ENCODE measurements at regions not wholly inside any gene's neighbourhood (a gene's known extent, or its start where the extent isn't known, plus 50 kb on each side); places are given as distances from the start of the nearest gene placed in this dataset.
"Not testable (repeated sequence)": the region's sequence is repeated elsewhere in the genome, so short reads cannot be mapped to it uniquely, and the experiment has no call there.

DNA sequence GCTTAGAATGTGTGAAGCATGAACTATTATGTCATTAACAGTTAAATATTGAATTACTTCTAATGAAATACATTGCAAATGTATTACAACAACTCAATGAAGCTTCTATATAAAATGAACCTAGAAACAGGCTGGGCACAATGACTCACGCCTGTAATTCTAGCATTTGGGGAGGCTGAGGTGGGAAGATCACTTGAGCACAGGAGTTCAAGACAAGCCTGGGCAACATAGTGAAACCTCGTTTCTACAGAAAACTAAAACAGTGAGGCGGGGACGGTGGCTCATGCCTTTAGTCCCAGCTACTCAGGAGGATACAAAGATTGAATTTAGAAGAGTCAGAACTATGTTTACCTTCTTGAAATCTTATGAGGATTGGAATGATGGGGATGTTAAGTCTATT lies 505.1 kb downstream of the SLITRK5 start:
- no peak for FAIRE-seq
- DNase-seq (ENCODE audit: low spot score in 2 of 2): no peak

DNA sequence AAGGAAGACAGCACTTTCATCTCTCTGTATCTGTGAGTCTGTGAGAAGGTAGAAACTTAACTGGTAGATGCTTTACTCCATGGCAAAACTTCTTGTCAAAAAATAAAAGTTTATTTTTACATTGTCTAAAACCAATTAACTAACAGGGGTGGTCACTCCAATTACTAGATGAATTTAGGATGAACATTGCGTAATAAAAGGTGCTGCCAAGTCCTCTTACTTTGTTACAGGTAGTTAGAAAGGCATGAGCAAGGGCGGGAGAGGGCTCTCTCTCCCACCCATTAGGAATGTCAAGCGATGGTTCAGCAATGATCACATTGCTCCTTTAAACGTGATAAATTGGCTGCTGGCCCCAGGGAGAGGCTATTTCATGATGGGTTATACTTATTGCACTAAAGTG lies 512.3 kb downstream of the SLITRK5 start:
- FAIRE-seq: no peak

DNA sequence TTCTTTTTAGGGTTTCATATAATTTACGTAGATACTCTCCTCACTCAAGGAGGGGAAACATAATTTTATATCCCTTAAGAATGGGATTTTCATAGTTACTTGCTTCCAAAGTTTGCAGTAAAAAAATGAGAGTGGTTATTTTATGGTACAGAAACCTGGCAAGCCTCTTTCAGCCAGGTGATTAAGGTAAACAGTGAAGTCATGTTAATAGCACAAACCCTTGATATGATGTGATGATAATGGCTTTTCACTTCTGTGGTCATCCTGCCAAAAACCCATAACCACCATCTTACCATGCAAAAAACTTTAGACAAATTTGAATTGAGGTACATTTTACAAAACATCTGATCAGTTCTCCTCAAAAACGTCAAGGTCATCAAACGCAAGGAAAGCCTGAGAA lies 517.8 kb downstream of the SLITRK5 start:
- no peak for FAIRE-seq
- DNase-seq (ENCODE audit: low spot score in 2 of 2): no peak

More for the DNA sequence above, 512.3 kb downstream of the SLITRK5 start:
- no peak for DNase-seq (ENCODE audit: low spot score in 2 of 2)

DNA sequence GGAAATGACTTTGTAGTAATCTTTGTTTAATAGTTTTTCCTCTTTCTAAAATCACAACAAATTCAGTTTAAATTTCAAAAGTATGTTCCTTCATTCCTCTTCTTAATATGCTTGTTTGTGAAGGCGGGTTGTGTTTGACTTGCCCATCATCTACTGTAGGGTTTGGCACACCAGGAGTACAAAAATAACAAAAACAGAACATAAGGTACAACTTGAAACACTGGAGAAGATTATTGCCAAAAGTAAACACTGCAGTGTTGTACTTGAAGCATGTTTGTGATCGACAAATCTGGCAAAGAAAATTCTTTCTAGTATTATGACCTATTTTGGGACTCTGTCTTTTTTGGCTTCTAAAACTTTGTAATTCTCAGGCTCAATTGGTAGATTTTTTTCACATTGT lies 518.6 kb downstream of the SLITRK5 start:
- FAIRE-seq: no peak
- DNase-seq (ENCODE audit: low spot score in 2 of 2): no peak

DNA sequence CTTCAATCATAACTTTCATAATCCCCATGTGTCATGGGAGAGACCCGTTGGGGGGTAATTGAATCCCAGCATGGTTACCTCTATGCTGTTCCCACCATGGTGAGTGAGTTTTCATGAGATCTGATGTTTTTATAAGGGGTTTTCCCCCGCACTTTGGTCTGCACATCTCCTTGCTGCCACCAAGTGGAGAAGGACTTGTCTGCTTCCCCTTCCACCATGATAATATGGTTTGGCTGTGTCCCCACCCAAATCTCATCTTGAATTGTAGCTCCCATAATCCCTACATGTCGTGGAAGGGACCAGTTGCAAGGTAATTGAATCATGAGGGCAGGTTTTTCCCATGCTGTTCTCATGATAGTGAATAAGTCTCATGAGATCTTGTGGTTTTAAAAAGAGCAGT lies 524.9 kb downstream of the SLITRK5 start:
- FAIRE-seq (no peak), DNase-seq (ENCODE audit: low spot score in 2 of 2) (no peak)

DNA sequence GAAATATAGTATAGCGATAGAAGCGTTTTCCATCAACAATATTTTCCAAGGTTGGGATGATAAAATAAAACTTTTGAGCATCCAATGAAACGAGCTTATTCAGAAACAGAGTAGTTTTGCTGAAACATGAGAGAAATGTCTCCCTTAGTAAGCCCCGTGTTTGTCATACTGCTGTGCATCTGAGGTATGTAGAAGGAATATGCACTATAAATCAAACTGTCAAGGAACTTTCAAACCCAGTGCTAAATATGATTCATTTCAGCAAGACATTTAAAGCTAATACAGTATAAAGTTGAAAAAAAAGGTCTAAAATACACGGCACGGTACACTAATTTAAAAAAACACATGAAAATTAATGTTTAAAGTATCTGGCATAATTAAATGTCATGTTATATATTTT lies 546.2 kb downstream of the SLITRK5 start:
- no peak for DNase-seq (ENCODE audit: low spot score in 2 of 2)
- no peak for FAIRE-seq

DNA sequence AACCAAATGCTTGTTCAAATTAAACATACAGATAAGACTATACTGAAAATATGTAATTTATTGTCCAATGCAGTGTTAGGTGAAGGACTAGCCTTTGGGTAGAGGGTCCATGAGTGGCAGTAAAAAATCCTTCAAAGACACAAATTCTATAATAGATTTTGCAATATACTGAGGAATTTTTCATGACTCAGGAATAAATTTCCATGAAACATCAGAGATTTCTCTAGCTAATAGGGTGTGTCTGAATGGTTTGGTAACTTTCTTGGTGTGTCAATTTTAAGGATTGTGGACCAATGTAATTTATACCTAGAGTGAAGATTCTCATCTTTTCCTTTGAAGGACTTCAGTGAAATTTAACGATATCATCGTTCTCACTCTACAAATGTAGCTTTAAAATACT lies 546.7 kb downstream of the SLITRK5 start:
- FAIRE-seq (no peak), DNase-seq (ENCODE audit: low spot score in 2 of 2) (no peak)

DNA sequence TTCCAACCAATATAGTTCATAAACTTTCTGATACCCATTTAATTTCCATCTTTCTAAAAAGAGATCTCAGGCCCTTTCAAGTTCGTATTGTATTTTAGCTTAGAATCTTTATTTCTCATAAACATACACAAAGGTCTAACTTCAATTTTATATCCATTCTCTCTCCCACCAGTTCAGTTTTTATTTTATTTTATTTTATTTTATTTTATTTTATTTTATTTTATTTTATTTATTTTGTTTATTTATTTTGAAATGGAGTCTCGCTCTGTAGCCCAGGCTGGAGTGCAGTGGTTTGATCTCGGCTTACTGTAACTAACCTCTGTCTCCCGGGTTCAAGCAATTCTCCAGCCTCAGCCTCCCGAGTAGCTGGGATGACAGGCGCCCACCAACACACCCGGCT lies 552.8 kb downstream of the SLITRK5 start:
- no peak for FAIRE-seq

DNA sequence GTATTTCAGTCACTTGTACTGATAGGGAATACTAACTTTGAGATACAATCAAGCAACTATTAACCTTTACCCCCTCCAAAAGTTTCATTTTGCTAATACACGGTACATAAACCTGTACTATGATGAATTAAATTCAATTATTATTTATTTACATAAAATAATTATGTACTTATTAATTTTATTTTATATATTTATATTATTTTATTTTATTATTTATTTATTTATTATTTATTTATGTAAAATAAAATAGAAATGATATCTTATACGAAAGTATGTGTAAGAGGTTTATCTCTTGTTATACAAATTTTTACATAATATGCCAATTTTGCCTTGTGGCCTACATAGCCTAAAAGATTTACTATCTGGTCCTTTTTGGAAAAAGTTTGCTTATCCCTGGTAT lies 564.3 kb downstream of the SLITRK5 start:
- FAIRE-seq (peak; percentile 80), DNase-seq (ENCODE audit: low spot score in 2 of 2) (no peak)

More for the DNA sequence above, 552.8 kb downstream of the SLITRK5 start:
- no peak for DNase-seq (ENCODE audit: low spot score in 2 of 2)

DNA sequence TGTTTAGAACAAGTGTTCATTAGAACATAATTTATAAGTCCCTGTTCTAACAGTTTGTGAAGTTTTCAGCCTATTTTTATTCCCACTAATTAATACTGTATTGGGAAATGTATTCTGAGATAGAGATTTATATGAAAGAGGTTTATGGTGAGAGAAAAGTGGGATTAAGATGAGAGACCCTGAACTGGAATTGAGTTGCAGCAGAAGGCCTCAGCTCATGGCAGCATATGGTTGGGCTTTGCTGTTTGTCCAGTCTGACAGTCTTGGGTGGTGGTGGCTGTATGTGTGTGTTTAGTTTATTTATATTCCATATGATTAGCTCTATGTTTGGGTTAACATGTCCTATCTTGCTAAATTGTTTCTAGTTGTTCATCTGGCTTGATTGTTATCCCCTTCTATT lies 575.1 kb downstream of the SLITRK5 start:
- FAIRE-seq: no peak

DNA sequence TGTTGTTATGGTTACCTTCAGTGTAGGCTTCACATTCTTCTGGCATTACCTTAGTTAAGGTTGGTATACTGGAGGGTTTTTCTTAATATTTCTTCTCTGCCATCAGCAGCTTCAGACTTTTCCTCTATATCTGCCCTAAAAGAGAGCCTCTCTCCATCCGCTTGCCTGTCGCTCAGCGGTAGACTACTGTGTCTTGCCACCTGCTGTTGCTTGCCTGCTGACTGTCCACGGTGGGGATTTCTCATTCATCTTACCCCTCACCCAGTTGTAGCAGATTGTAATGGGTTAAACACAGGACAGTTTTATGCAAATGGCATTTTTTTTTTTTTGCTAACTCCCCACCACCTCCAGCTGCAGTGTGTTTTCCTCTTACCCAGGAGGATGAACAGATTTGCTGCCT lies 577.2 kb downstream of the SLITRK5 start:
- FAIRE-seq: no peak
- no peak for DNase-seq (ENCODE audit: low spot score in 2 of 2)

More for the DNA sequence above, 575.1 kb downstream of the SLITRK5 start:
- no peak for DNase-seq (ENCODE audit: low spot score in 2 of 2)

DNA sequence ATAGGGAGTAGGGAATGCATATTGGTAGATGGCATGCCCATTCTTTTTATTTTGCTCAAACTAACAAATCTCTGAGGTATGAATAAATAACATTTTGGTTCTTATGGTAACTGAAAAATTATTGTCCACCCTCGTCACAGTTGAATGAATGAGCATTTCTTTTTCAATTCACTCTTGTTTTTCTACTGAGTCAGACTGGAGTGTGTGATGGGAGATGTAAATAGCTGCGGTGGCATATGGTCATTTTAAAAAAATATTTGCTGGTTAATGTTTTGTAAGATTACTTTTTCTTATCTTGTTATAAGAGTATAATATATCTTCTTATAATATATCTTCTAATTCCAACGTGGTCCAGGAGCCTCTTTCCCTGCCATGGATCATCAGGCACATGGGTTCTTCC lies 586.5 kb downstream of the SLITRK5 start:
- FAIRE-seq (no peak), DNase-seq (ENCODE audit: low spot score in 2 of 2) (no peak)

DNA sequence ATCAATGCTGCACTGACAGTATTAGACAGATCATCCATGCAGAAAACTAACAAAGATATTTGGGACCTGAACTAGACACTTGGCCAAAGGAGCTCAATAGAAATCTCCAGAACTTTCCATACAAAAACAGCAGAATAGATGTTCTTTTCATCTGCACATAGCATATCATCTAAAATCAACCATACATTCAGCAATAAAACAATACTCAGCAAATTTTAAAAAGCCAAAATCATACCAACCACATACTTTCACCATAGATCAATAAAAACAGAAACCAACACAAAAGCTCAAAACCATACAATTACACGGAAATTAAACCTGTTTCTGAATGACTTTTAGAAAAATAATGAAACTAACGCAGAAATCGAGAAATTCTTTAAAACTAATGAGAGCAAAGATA lies 592.6 kb downstream of the SLITRK5 start:
- DNase-seq (ENCODE audit: low spot score in 2 of 2) (no peak), FAIRE-seq (no peak)

DNA sequence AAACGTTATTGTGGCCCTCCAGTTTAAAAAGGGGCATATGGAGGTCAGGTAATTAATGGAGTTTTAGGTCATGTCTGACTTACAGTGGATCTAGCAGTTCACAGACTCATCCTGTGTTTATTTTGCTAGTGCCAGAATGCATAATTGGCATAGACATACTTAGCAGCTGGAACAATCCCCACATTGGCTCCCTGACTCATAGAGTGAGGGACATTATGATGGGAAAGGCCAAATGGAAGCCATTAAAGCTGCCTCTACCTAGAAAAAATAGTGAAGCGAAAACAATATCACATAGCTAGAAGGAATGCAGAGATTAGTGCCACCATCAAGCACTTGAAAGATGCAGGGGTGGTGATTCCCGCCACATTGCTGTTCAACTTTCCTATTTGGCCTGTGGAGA lies 610.7 kb downstream of the SLITRK5 start:
- no peak for FAIRE-seq
- no peak for DNase-seq (ENCODE audit: low spot score in 2 of 2)

DNA sequence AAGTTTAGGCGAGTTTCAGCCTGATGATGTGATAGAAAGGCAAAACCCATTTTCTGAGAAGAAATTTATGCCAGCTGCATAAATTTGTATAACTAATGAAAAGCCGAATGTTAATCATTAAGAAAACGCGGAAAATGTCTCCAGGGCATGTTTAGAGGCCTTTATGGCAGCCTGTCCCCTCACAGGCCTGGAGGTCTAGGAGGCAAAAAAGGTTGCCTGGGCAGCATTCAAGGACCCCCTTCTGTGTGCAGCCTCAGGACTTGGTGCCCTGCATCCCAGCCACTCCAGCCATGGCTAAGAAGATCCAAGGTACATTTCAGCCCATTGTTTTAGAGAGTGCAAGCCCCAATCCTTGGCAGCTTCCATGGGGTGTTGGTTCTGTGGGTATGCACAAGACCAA lies 614.2 kb downstream of the SLITRK5 start:
- no peak for FAIRE-seq
- DNase-seq (ENCODE audit: low spot score in 2 of 2): no peak

DNA sequence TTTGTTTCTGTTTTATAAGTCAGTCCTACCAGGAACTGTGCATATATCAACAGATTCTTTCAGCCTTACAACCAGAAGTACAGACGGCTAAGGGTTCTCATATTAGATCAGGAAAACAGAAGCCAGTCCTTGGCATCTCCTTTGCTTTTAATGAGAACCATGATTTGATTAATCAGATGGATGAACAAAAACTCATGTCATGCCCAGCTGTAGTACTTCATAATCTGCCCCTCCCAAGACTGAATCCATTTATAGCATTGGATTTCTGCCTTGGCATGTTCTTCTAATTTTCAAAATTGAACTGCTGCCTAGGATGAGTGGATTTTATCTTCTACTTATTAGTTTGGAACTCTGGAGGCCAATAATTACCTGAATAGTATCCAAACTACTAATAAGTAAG lies 617.2 kb downstream of the SLITRK5 start:
- FAIRE-seq (no peak), DNase-seq (ENCODE audit: low spot score in 2 of 2) (no peak)

DNA sequence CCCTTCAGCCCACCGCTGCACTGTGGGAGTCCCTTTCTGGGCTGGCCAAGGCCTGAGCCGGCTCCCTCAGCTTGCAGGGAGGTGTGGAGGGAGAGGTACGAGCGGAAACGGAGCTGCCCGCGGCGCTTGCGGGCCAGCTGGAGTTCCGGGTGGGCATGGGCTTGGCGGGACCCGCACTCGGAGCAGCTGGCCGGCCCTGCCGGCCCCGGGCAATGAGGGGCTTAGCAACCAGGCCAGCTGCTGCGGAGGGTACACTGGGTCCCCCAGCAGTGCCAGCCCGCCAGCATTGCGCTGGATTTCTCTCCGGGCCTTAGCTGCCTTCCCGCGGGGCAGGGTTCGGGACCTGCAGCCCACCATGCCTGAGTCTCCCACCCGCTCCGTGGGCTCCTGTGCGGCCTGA lies 620.6 kb downstream of the SLITRK5 start:
- not testable (repeated sequence) for FAIRE-seq; DNase-seq (ENCODE audit: low spot score in 2 of 2)

DNA sequence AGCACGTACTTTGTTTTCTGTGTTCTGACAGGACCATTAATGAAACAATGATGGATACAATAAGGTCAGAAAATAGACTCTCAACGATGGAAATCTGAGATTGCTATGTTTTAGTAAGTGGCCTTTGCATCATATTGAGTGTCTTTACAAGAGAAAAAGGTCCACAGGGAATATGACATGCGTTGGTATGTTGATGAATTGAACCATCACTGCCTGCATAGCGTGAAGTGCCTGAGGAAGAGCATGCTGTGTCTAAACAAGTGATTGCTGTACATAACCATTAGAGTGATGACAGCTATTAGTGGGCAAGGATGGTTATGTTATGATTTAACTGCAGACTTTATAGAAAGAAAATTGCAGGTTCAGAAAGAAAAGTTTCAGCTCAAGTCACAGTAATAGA lies 623.2 kb downstream of the SLITRK5 start:
- no peak for DNase-seq (ENCODE audit: low spot score in 2 of 2)
- FAIRE-seq: no peak

DNA sequence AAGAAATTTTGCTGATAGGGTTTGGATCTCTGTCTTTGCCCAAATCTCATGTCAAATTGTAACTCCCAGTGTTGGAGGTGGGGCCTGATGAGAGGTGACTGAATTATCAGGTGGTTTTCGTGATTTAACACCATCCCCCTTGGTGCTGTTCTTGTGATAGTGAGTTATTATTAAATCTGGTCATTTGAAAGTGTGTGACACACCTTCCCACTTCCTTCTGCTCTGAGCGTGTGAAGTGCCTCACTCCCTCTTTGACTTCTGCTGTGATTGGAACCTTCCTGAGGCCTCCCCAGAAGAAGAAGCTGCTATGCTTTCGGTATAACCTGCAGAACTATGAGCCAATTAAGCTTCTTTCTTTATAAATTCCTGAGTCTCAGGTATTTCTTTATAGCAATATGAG lies 632.0 kb downstream of the SLITRK5 start:
- DNase-seq (ENCODE audit: low spot score in 2 of 2): no peak

DNA sequence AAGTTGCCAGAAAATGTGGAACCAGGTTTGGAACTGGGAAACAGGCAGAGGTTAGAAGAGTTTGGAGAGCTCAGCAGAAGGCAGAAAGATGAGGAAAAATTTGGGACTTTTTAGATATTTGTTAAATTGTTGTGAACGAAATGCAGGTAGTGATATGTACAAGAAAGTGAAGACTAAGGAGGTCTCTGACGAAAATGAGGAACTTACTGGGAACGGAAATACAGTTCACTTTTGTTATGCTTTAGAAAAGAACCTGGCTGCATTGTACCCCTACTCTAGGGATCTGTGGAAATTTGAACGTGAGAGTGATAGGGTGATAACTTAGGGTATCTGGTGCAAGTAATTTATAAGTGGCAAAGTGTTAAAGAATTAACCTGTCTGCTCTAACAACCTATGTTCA lies 632.4 kb downstream of the SLITRK5 start:
- no peak for FAIRE-seq
- no peak for DNase-seq (ENCODE audit: low spot score in 2 of 2)

More for the DNA sequence above, 632.0 kb downstream of the SLITRK5 start:
- FAIRE-seq: no peak

DNA sequence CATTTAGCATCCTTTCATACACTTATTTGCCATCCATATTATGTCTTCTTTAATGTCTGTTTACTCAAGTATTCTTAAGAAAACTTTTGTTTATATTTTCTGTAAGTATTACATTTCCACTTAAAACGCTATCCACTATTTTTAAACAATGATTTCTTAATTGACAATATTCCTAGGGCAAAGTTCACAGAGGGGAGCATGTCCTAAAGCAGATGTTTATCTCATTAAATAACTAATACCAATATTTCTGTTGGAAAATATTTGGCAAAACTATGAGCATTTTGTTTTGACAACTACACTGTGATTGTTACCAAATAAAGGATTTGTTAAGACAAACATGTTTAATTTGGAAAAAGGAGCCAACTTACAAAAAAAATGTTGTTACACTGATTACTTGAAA lies 643.3 kb downstream of the SLITRK5 start:
- no peak for DNase-seq (ENCODE audit: low spot score in 2 of 2)
- no peak for FAIRE-seq

DNA sequence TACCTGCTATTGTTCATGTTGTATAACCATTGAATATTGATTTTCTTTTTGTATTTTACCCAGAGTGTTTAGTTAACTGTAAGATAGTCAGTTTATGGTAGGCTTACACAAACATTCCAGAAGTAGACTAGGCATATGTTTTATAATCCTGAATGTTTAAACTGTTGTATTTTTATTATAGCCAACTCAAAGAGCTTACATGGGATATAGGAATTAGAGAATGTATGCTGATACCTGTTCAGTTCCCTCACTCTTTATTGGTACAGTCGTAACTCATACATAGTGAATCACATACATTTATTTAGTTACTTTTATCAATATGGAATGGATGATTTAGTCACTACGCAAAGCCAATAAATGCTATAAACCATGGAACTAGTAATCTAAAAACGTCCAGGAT lies 657.9 kb downstream of the SLITRK5 start:
- FAIRE-seq: no peak

DNA sequence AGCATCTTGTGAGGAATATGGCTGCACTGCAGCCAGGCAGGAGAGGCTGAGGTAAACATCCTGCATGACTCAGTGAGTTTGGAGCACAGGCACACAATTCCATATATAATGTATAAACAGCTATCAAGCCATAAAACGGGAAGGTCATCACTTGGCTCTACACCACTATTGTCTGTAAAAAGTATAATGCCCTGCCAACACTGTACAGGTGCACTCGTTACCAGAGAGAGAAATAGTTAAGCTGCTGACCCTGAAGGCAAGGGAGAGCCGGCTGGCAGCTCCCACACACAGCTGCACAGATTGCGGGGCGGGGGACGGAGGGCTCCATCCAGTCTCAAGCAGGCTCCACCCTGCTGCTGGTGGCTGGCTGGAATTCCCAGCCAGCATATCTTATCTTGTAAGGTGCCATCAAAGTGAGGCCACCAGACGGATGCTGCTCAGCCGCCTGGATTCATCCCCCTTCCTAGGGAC lies 668.1 kb downstream of the SLITRK5 start:
- FAIRE-seq: no peak
- DNase-seq (ENCODE audit: low spot score in 2 of 2): no peak

More for the DNA sequence above, 657.9 kb downstream of the SLITRK5 start:
- no peak for DNase-seq (ENCODE audit: low spot score in 2 of 2)

Data from frontal cortex (tissue), 3 donors.